HG02678 (cell line): ENCODE measurements at regions not wholly inside any gene's neighbourhood (a gene's known extent, or its start where the extent isn't known, plus 50 kb on each side); places are given as distances from the start of the nearest gene placed in this dataset.
"Not testable (repeated sequence)": the region's sequence is repeated elsewhere in the genome, so short reads cannot be mapped to it uniquely, and the experiment has no call there.

Experiments
- ATAC-seq: cut with Tn5 transposase; IDR thresholded peaks from one replicate; pipeline ENCODE4 v1.9.1; 2021; ENCODE audit warnings: mild to moderate bottlenecking, moderate library complexity; ENCODE audit not compliant: unreplicated experiment

GRCh38 chr6:112401083-112401482, 54.0 kb downstream of the RFPL4B start:
- no peak for ATAC-seq

- no peak for ATAC-seq
Measured at GRCh38 chr6:112407101-112407590, 60.0 kb downstream of the RFPL4B start.

- ATAC-seq, result no peak
Measured at GRCh38 chr6:112408522-112408921, 61.4 kb downstream of the RFPL4B start.

- ATAC-seq, result no peak
Measured at GRCh38 chr6:112409311-112409710, 62.2 kb downstream of the RFPL4B start.

DNA sequence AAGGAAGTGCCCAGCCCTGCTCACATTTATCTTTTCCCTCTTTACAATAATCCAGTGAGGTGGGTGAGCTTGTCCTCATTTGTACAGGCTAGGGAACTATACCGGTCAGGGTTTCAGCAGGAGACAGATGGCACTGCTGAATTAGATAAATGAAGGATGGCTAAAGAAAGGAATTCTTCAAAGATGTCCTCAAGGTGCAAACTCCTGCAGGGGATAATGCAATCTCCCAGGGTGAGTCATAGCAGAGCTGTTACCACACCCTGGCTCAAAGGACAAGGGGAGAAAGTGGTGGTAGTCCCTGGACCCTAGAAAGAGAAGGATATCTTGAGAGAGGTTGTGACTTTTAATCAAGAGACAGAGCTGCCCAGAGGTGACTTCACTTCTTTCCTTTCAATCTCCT, 66.7 kb downstream of the RFPL4B start:
- no peak for ATAC-seq

GRCh38 chr6:112415366-112415765, 68.2 kb downstream of the RFPL4B start:
- ATAC-seq, result no peak

DNA sequence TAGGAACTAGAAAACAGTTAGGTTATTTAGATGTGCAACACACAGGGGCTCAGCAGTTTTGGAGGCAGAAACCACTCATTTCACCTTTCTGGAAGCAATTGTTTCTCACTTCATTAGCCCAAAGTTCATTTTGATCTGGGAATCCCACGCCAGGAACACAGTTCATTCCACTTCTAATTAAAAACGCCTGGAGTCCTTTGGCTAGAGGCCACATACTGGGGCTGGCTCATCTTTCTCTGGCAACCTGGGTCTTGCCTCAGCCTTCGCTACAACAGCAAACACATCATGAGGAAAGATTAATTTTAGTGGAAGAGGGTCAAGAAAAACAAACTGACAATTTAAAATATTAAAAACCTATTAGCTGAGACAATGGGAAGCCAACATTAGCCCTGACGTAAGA, 69.7 kb downstream of the RFPL4B start:
- ATAC-seq, result no peak

DNA sequence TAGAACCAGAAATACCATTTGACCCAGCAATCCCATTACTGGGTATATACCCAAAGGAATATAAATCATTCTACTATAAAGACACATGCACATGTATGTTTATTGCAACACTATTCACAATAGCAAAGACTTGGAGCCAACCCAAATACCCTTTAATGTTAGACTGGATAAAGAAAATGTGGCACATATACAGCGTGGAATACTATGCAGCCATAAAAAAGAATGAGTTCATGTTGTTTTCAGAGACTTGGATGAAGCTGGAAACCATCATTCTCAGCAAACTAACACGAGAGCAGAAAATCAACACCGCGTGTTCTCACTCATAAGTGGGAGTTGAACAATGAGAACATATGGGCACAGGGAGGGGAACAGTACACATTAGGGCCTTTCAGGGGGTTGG, 79.9 kb downstream of the RFPL4B start:
- not testable (repeated sequence) for ATAC-seq

GRCh38 chr6:112427499-112427898, 80.4 kb downstream of the RFPL4B start:
- ATAC-seq, result no peak

DNA sequence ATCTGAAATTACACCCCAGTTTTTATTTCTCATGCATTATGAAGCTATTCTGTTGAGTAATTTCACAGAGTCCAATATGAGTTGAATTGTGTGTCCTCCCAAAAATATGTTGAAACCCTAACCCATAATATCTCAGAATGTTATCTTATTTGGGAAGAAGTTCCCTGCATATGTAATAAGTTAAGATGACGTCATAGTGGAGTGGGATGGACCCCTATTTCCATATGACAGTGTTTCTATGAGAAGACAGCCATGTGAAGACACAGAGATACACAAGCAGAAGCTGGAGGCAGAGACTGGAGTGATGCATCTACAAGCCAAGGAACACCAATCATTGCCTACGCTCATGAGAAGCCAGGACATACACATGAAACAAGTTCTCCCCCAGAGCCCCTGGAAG, 81.3 kb downstream of the RFPL4B start:
- no peak for ATAC-seq

DNA sequence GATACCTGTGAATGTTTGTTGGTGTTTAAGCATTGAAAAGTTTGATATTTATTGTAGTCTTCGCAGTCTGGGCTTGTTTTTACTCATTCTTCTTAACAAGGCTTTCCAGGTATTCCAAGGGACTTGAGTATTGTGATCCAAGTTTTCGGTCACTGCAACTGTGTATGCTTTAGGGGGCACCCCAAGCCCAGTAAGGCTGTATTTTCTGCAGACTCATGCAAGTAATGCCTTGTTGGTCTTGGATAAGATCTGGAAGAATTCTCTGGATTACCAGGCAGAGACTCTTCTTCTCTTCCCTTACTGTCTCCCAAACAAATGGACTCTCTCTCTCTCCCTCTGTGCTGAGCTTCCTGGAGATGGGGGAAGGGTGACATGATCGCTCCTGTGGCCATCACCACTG, 82.1 kb downstream of the RFPL4B start:
- no peak for ATAC-seq

GRCh38 chr6:112431803-112432202, 84.7 kb downstream of the RFPL4B start:
- ATAC-seq, result no peak

- no peak for ATAC-seq
Measured at GRCh38 chr6:112432853-112433252, 85.7 kb downstream of the RFPL4B start.

GRCh38 chr6:112433457-112433856, 86.3 kb downstream of the RFPL4B start:
- ATAC-seq, result no peak

DNA sequence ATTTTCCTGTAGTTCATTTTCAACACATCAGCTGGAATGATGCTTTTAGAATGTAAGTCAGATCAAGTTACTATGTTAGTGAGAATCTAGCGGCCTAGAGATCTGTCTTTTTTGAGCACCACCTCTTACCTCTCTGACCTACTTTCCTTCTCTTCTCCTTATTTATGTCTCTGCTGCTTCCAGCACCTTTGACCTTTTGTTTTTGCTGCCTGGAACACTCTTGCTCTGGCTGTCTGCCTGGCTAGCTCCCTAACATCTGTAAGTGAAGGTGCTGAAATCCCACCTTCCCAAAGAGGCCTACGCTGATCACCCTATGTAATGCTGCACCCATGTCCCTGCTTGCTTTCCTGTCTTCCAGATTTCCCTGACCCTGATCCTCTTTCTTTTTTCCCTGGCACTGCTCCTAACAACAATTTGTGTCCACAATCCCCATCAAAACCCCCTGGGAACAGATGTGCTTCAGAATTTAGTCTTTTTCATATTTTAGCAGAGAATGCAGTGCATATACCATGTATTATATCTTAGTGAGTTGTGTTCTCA, 87.8 kb downstream of the RFPL4B start:
- no peak for ATAC-seq

- ATAC-seq, result no peak
Measured at GRCh38 chr6:112437058-112437457, 89.9 kb downstream of the RFPL4B start.

DNA sequence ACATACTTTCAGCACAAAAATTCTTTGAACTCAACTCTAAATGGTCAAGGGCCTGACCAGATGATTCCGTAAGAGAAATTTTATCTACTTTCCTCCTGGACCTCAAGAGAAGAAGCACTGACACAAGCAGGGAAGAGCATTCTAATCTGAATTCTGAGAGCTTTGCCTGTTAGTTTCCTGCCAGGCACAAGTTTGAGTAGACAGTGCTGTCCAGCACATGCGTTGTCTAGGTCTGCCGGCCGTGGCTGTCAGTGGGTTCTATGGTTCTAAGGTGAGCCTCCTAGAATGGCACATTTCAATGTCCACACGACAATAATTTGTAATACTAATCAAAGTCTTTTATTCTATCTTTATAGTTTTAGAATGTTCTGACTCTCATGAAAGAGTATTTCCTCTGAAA, 91.9 kb downstream of the RFPL4B start:
- ATAC-seq, result no peak

GRCh38 chr6:112439432-112439831, 92.3 kb downstream of the RFPL4B start:
- ATAC-seq, result no peak

DNA sequence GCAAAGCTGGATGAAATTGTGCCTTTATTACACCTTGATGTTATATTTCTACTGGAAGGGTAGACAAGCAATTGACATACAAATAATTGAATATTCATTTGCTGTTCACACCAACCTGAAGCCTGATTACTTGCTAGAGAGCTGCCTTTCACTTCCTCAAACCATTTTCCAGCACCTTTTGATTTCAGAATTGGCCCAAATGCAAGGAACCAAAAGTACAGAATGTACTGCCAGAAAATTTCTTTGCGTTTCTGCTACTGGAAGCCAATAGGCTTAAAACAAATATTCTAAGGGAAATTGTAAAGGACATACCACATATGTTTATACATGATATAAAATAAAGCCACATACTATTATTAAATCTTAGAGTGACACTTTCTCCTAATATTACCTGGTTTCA, 94.5 kb downstream of the RFPL4B start:
- no peak for ATAC-seq

- no peak for ATAC-seq
Measured at GRCh38 chr6:112443179-112444065, 96.3 kb downstream of the RFPL4B start.

- not testable (repeated sequence) for ATAC-seq
Measured at GRCh38 chr6:112448786-112449185, 101.7 kb downstream of the RFPL4B start.

- no peak for ATAC-seq
Measured at GRCh38 chr6:112450663-112451062, 103.5 kb downstream of the RFPL4B start.
